Middle frontal gyrus (tissue), 1 donor: ENCODE measurements at regions not wholly inside any gene's neighbourhood (a gene's known extent, or its start where the extent isn't known, plus 50 kb on each side); places are given as distances from the start of the nearest gene placed in this dataset.
"Not testable (repeated sequence)": the region's sequence is repeated elsewhere in the genome, so short reads cannot be mapped to it uniquely, and the experiment has no call there.

Experiments used
- DNase-seq: peaks from one replicate; pipeline ENCODE4 v3.0.0-alpha.2; 2015; ENCODE audit warnings: low spot score; ENCODE audit errors: extremely low spot score

GRCh38 chr6:3619800-3620199 is 131.7 kb downstream of the PXDC1 start:
- DNase-seq, result no peak

- no peak for DNase-seq
Observed at GRCh38 chr6:3619201-3619600, 132.3 kb downstream of the PXDC1 start.

GRCh38 chr6:3618642-3619041 is 132.9 kb downstream of the PXDC1 start:
- no peak for DNase-seq

GRCh38 chr6:3617681-3618311 is 133.7 kb downstream of the PXDC1 start:
- DNase-seq, result no peak

- DNase-seq, result no peak
Observed at GRCh38 chr6:3617192-3617631, 134.3 kb downstream of the PXDC1 start.

- DNase-seq, result no peak
Observed at GRCh38 chr6:3616565-3617176, 134.8 kb downstream of the PXDC1 start.

GRCh38 chr6:3615391-3616380 is 135.8 kb downstream of the PXDC1 start:
- DNase-seq, result no peak

- DNase-seq, result no peak
Observed at GRCh38 chr6:3614918-3615317, 136.6 kb downstream of the PXDC1 start.

GRCh38 chr6:3613565-3613964 is 137.9 kb downstream of the PXDC1 start:
- DNase-seq, result not testable (repeated sequence)

- no peak for DNase-seq
Observed at GRCh38 chr6:3612341-3613041, 139.0 kb downstream of the PXDC1 start.

- no peak for DNase-seq
Observed at GRCh38 chr6:3610921-3611320, 140.6 kb downstream of the PXDC1 start.

GRCh38 chr6:3610206-3610605 is 141.3 kb downstream of the PXDC1 start:
- no peak for DNase-seq

- DNase-seq, result no peak
Observed at GRCh38 chr6:3609388-3609787, 142.1 kb downstream of the PXDC1 start.

GRCh38 chr6:3608159-3608558 is 143.4 kb downstream of the PXDC1 start:
- DNase-seq, result no peak

- no peak for DNase-seq
Observed at GRCh38 chr6:3607599-3607998, 143.9 kb downstream of the PXDC1 start.

GRCh38 chr6:3607171-3607570 is 144.3 kb downstream of the PXDC1 start:
- no peak for DNase-seq

- no peak for DNase-seq
Observed at GRCh38 chr6:3603340-3604130, 146.7 kb upstream of the SLC22A23 start.

GRCh38 chr6:3601570-3601969 is 144.7 kb upstream of the SLC22A23 start:
- no peak for DNase-seq

GRCh38 chr6:3597500-3598064 is 140.7 kb upstream of the SLC22A23 start:
- DNase-seq, result no peak

- DNase-seq, result no peak
Observed at GRCh38 chr6:3596766-3597165, 139.9 kb upstream of the SLC22A23 start.
